ENCODE measurements at regions not wholly inside any gene's neighbourhood (a gene's known extent, or its start where the extent isn't known, plus 50 kb on each side); places are given as distances from the start of the nearest gene placed in this dataset.

DNA sequence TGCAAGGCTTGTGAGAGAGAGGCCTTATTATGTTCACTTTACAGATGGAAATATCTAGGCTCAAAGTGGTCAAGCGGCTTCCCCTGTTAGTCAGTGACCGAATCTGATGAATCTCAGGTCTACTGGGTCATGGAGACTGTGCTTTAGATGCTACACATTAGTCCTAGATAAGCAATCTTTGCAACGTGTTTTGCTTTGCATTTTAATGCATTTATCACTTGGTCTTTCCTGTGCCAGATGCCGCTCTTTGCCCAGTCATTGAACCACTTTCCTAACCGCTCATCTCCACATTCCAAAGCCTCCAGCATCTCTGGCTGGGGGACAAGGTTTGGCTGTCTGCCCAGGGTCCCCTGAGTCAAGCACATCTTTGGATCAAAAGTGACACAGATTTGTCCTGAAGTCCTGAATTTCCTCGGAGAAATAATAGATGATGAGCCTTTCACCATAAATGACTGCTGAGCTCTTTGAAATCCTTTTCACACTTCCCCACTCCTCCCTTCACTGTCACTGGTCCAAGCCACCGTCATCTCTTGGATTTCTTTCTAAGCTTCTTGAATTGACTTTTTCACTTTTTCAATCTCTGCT is 96.0 kb upstream of the USP24 start:
- H3F3A ChIP-seq (ENCODE audit: insufficient read depth): peaks cover 17% of the 10 kb centered on the region
- H3K27ac ChIP-seq: peak overlapping the region; percentile 83
- no peak for TF ChIP-seq EZH2phosphoT487 (IDR thresholded peaks at IDR 0.05; ENCODE audit: insufficient read depth, low read depth)
- no peak for TF ChIP-seq EZH2 (IDR thresholded peaks at IDR 0.05; ENCODE audit: insufficient read depth, poor library complexity, severe bottlenecking)
- peak overlapping the region; percentile 31 for H3K4me3 ChIP-seq
- H3K27me3 ChIP-seq (replicated peaks; ENCODE audit: insufficient read depth): no peaks in the 10 kb centered on the region
- no peaks in the 10 kb centered on the region for H3K9me3 ChIP-seq (ENCODE audit: low read depth)
- WGBS, 2 experiments (ENCODE audit: low coverage in 1 of 2, low lambda C conversion rate in 2 of 2, missing lambda C conversion rate in 2 of 2): 12 to 14% methylated on average over 7 of the region's 7 CpGs
- H4K20me1 ChIP-seq (ENCODE audit: insufficient read depth): no peaks in the 10 kb centered on the region
- no peaks in the 10 kb centered on the region for H3K36me3 ChIP-seq (ENCODE audit: low read depth)
- H3K79me2 ChIP-seq (ENCODE audit: insufficient read depth): no peaks in the 10 kb centered on the region
- no peak overlapping the region for H2AFZ ChIP-seq
- peak; percentile 61 for DNase-seq
- in situ Hi-C loops (cut with MboI): no loop called here
- peaks cover 14% of the 10 kb centered on the region for H3K4me1 ChIP-seq (ENCODE audit: insufficient read depth)
- no peaks in the 10 kb centered on the region for H3K9me2 ChIP-seq (ENCODE audit: insufficient read depth)
- peak overlapping the region; percentile 57 for H3K9ac ChIP-seq
- H3K4me2 ChIP-seq (ENCODE audit: unreplicated experiment): peak overlapping the region; percentile 54

DNA sequence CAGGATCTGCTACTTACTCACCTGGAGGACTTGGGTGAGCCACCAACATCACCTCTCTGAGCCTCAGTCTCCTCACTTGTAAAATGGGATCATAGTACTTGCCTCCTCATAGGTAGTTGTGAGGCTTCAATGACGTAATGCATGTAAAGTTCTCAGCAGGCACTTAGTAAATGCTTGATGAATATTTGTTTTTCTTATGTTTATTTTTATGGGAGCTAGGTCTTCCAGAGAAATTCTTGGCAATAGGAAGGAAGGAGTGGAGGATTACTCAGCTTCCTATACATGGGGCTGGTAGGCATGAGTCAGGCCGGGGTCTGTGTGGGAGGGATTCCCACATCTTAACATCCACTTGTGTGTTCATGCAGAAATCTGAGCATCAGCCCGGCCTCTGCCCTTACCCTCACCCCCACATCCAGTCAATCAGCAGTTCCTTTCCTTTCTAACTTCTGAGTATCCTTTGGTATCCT is 95.4 kb upstream of the USP24 start:
- 0 to 2% methylated on average over 3 of the region's 3 CpGs for WGBS, 2 experiments (ENCODE audit: low coverage in 1 of 2, low lambda C conversion rate in 2 of 2, missing lambda C conversion rate in 2 of 2)
- peak; percentile 96 for DNase-seq
- Histone ChIP-seq H4K20me1 (ENCODE audit: insufficient read depth) (no peaks in the 10 kb centered on the region), H3K9me2 (ENCODE audit: insufficient read depth) (no peaks in the 10 kb centered on the region), H3K4me3 (peak overlapping the region; percentile 31), H3K36me3 (ENCODE audit: low read depth) (no peaks in the 10 kb centered on the region), H3K4me2 (ENCODE audit: unreplicated experiment) (peak overlapping the region; percentile 54), H3K79me2 (ENCODE audit: insufficient read depth) (no peaks in the 10 kb centered on the region), H3K9ac (peak overlapping the region; percentile 57), H3K9me3 (ENCODE audit: low read depth) (no peaks in the 10 kb centered on the region), H3K4me1 (ENCODE audit: insufficient read depth) (peaks cover 16% of the 10 kb centered on the region), H3K27ac (peak overlapping the region; percentile 83), H3K27me3 (replicated peaks; ENCODE audit: insufficient read depth) (no peaks in the 10 kb centered on the region), H2AFZ (no peak overlapping the region), H3F3A (ENCODE audit: insufficient read depth) (peaks cover 17% of the 10 kb centered on the region)
- in situ Hi-C loops (cut with MboI): no loop called here
- 0 out of 2 replicates have a peak, but pooled peaks have one; percentile 59 for TF ChIP-seq EZH2phosphoT487 (IDR thresholded peaks at IDR 0.05; ENCODE audit: insufficient read depth, low read depth)
- no peak for TF ChIP-seq EZH2 (IDR thresholded peaks at IDR 0.05; ENCODE audit: insufficient read depth, poor library complexity, severe bottlenecking)

GRCh38 chr1:55309786-55310504 is 94.8 kb upstream of the USP24 start:
- in situ Hi-C loops (cut with MboI): loop anchor here (10.0 kb wide), 1 partner anchor 1395 kb away; no protein-coding TSS in a partner anchor
- WGBS, 2 experiments (ENCODE audit: low coverage in 1 of 2, low lambda C conversion rate in 2 of 2, missing lambda C conversion rate in 2 of 2): 82 to 83% methylated on average over 18 of the region's 18 CpGs
- H3K4me1 ChIP-seq (ENCODE audit: insufficient read depth): peaks cover 18% of the 10 kb centered on the region
- H3K4me2 ChIP-seq (ENCODE audit: unreplicated experiment): no peak overlapping the region
- H3K9ac ChIP-seq: no peak overlapping the region
- no peaks in the 10 kb centered on the region for H3K9me3 ChIP-seq (ENCODE audit: low read depth)
- no peak overlapping the region for H3K4me3 ChIP-seq
- H3K36me3 ChIP-seq (ENCODE audit: low read depth): no peaks in the 10 kb centered on the region
- H3K79me2 ChIP-seq (ENCODE audit: insufficient read depth): no peaks in the 10 kb centered on the region
- H3K27ac ChIP-seq: 0 out of 2 replicates have a peak overlapping the region, but pooled peaks have one; percentile 13
- TF ChIP-seq EZH2 (IDR thresholded peaks at IDR 0.05; ENCODE audit: insufficient read depth, poor library complexity, severe bottlenecking): no peak
- no peak for TF ChIP-seq EZH2phosphoT487 (IDR thresholded peaks at IDR 0.05; ENCODE audit: insufficient read depth, low read depth)
- peaks cover 17% of the 10 kb centered on the region for H3F3A ChIP-seq (ENCODE audit: insufficient read depth)
- H4K20me1 ChIP-seq (ENCODE audit: insufficient read depth): no peaks in the 10 kb centered on the region
- no peaks in the 10 kb centered on the region for H3K9me2 ChIP-seq (ENCODE audit: insufficient read depth)
- DNase-seq: no peak
- no peaks in the 10 kb centered on the region for H3K27me3 ChIP-seq (replicated peaks; ENCODE audit: insufficient read depth)
- no peak overlapping the region for H2AFZ ChIP-seq

- Histone ChIP-seq H3K9me3 (ENCODE audit: low read depth) (no peaks in the 10 kb centered on the region), H3K4me1 (ENCODE audit: insufficient read depth) (peaks cover 17% of the 10 kb centered on the region), H3K4me3 (no peak overlapping the region), H4K20me1 (ENCODE audit: insufficient read depth) (no peaks in the 10 kb centered on the region), H3K27me3 (replicated peaks; ENCODE audit: insufficient read depth) (no peaks in the 10 kb centered on the region), H3K36me3 (ENCODE audit: low read depth) (no peaks in the 10 kb centered on the region), H3K79me2 (ENCODE audit: insufficient read depth) (no peaks in the 10 kb centered on the region), H3K9me2 (ENCODE audit: insufficient read depth) (no peaks in the 10 kb centered on the region), H3K4me2 (ENCODE audit: unreplicated experiment) (no peak overlapping the region), H3F3A (ENCODE audit: insufficient read depth) (peaks cover 17% of the 10 kb centered on the region), H3K27ac (no peak overlapping the region), H2AFZ (no peak overlapping the region), H3K9ac (no peak overlapping the region)
- no peak for DNase-seq
- TF ChIP-seq EZH2phosphoT487 (IDR thresholded peaks at IDR 0.05; ENCODE audit: insufficient read depth, low read depth) (no peak), EZH2 (IDR thresholded peaks at IDR 0.05; ENCODE audit: insufficient read depth, poor library complexity, severe bottlenecking) (no peak)
- in situ Hi-C loops (cut with MboI): loop anchor here (10.0 kb wide), 1 partner anchor 1396 kb away; no protein-coding TSS in a partner anchor
- WGBS, 2 experiments (ENCODE audit: low coverage in 1 of 2, low lambda C conversion rate in 2 of 2, missing lambda C conversion rate in 2 of 2): 97% methylated on average over 2 of the region's 2 CpGs
These were observed 93.9 kb upstream of the USP24 start for GRCh38 chr1:55309053-55309452.
